ENCODE measurements at regions not wholly inside any gene's neighbourhood (a gene's known extent, or its start where the extent isn't known, plus 50 kb on each side); places are given as distances from the start of the nearest gene placed in this dataset.

- Histone ChIP-seq H3K4me3 (ENCODE audit: low read length) (no peak overlapping the region), H3K27me3 (ENCODE audit: control insufficient read depth, insufficient read depth, low read length, poor library complexity, severe bottlenecking) (peaks cover 7% of the 10 kb centered on the region), H3K9ac (ENCODE audit: extremely low read depth, low read length, poor library complexity, severe bottlenecking) (no peak overlapping the region), H3K4me1 (ENCODE audit: control insufficient read depth, insufficient read depth, low read length) (peaks cover 6% of the 10 kb centered on the region), H3K9me3 (ENCODE audit: control insufficient read depth, low read length) (no peaks in the 10 kb centered on the region), H3K36me3 (ENCODE audit: control insufficient read depth, insufficient read depth, low read length) (no peaks in the 10 kb centered on the region), H3K27ac (ENCODE audit: low read depth, low read length) (no peak overlapping the region)
- H3K27ac Mint-ChIP-seq, result no peak overlapping the region
- no peaks in the 10 kb centered on the region for H3K9me3 Mint-ChIP-seq
- no peak overlapping the region for H3K4me3 Mint-ChIP-seq
- DNase-seq, result no peak
- TF ChIP-seq CTCF (conservative IDR thresholded peaks at IDR 0.05), result no peak
- H3K27me3 Mint-ChIP-seq (ENCODE audit: insufficient read depth), result peaks cover 7% of the 10 kb centered on the region
- 94 to 100% methylated on average over 1 to 4 of the region's 5 CpGs for WGBS, 2 experiments (ENCODE audit: insufficient coverage in 1 of 2, insufficient read length in 1 of 2)
- H3K4me1 Mint-ChIP-seq, result peaks cover 22% of the 10 kb centered on the region
- H3K36me3 Mint-ChIP-seq (ENCODE audit: low read depth), result no peaks in the 10 kb centered on the region
These were observed 254.0 kb downstream of the DMAC1 start for GRCh38 chr9:7545371-7546165.

GRCh38 chr9:7542693-7543092 lies 256.9 kb downstream of the DMAC1 start:
- no peak overlapping the region for H3K4me3 Mint-ChIP-seq
- peaks cover 14% of the 10 kb centered on the region for H3K4me1 Mint-ChIP-seq
- Histone ChIP-seq H3K9me3 (ENCODE audit: control insufficient read depth, low read length) (no peaks in the 10 kb centered on the region), H3K27ac (ENCODE audit: low read depth, low read length) (no peak overlapping the region), H3K4me3 (ENCODE audit: low read length) (no peak overlapping the region), H3K4me1 (ENCODE audit: control insufficient read depth, insufficient read depth, low read length) (no peaks in the 10 kb centered on the region), H3K36me3 (ENCODE audit: control insufficient read depth, insufficient read depth, low read length) (no peaks in the 10 kb centered on the region), H3K9ac (ENCODE audit: extremely low read depth, low read length, poor library complexity, severe bottlenecking) (no peak overlapping the region), H3K27me3 (ENCODE audit: control insufficient read depth, insufficient read depth, low read length, poor library complexity, severe bottlenecking) (peaks cover 5% of the 10 kb centered on the region)
- no peaks in the 10 kb centered on the region for H3K27me3 Mint-ChIP-seq (ENCODE audit: insufficient read depth)
- no peaks in the 10 kb centered on the region for H3K9me3 Mint-ChIP-seq
- 76 to 78% methylated on average over 2 to 4 of the region's 4 CpGs for WGBS, 2 experiments (ENCODE audit: insufficient coverage in 1 of 2, insufficient read length in 1 of 2)
- peak; percentile 62 for DNase-seq
- no peak for TF ChIP-seq CTCF (conservative IDR thresholded peaks at IDR 0.05)
- no peak overlapping the region for H3K27ac Mint-ChIP-seq
- no peaks in the 10 kb centered on the region for H3K36me3 Mint-ChIP-seq (ENCODE audit: low read depth)

- Histone ChIP-seq H3K4me3 (ENCODE audit: low read length) (no peak overlapping the region), H3K36me3 (ENCODE audit: control insufficient read depth, insufficient read depth, low read length) (no peaks in the 10 kb centered on the region), H3K9ac (ENCODE audit: extremely low read depth, low read length, poor library complexity, severe bottlenecking) (no peak overlapping the region), H3K27me3 (ENCODE audit: control insufficient read depth, insufficient read depth, low read length, poor library complexity, severe bottlenecking) (peaks cover 5% of the 10 kb centered on the region), H3K27ac (ENCODE audit: low read depth, low read length) (no peak overlapping the region), H3K4me1 (ENCODE audit: control insufficient read depth, insufficient read depth, low read length) (no peaks in the 10 kb centered on the region), H3K9me3 (ENCODE audit: control insufficient read depth, low read length) (no peaks in the 10 kb centered on the region)
- Mint-ChIP-seq H3K4me3 (no peak overlapping the region), H3K27ac (no peak overlapping the region), H3K4me1 (peaks cover 14% of the 10 kb centered on the region), H3K9me3 (no peaks in the 10 kb centered on the region), H3K27me3 (ENCODE audit: insufficient read depth) (no peaks in the 10 kb centered on the region), H3K36me3 (ENCODE audit: low read depth) (no peaks in the 10 kb centered on the region)
- WGBS, 2 experiments (ENCODE audit: insufficient coverage in 1 of 2, insufficient read length in 1 of 2), result 80 to 83% methylated on average over 1 of the region's 2 CpGs
- TF ChIP-seq CTCF (conservative IDR thresholded peaks at IDR 0.05), result no peak
- DNase-seq, result no peak
These were observed 257.5 kb downstream of the DMAC1 start for GRCh38 chr9:7542126-7542525.
